Lower leg skin (tissue), 3 donors: ENCODE measurements at regions not wholly inside any gene's neighbourhood (a gene's known extent, or its start where the extent isn't known, plus 50 kb on each side); places are given as distances from the start of the nearest gene placed in this dataset.

Source experiments
- CTCF ChIP-seq, 3 donors: fragments of 450-650 bp; IDR thresholded peaks; one replicate each; pipeline ENCODE4 v1.5.1; 2016; ENCODE audit warnings: antibody characterized with exemption in 3 of 3, mild to moderate bottlenecking in 3 of 3, moderate library complexity in 2 of 3
- POLR2A ChIP-seq, 2 donors: fragments of 450-650 bp; IDR thresholded peaks; one replicate each; pipeline ENCODE4 v1.6.1; 2016 to 2017; ENCODE audit warnings: antibody characterized with exemption in 2 of 2, mild to moderate bottlenecking in 1 of 2, moderate library complexity in 1 of 2

- TF ChIP-seq CTCF (IDR thresholded peaks at IDR 0.05) (no peak), POLR2A (IDR thresholded peaks at IDR 0.05) (no peak)
Measured at GRCh38 chr14:22174412-22175277, 414.4 kb downstream of the DAD1 start.
